ENCODE measurements at regions not wholly inside any gene's neighbourhood (a gene's known extent, or its start where the extent isn't known, plus 50 kb on each side); places are given as distances from the start of the nearest gene placed in this dataset.

DNA sequence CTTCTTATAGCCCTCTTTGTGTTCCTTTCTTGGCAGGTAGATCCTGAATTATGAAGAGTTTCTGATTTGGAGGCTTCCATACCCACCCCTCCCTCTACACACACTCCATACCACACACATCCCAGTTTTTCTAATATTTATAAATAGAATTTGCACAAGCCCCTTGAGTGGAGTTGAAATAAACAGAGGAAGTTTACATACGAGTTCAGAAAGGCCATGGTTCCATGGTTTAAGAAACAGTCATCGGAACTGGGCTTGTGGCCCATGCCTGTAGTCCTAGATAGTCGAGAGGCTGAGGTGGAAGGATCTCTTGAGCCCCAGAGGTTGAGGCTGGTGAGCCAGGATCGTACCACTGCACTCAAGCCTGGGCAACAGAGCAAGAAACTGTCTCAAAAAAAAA lies 62.7 kb upstream of the TANC1 start:
- Histone ChIP-seq H3K27ac (no peak overlapping the region), H3K36me3 (no peaks in the 10 kb centered on the region), H3K9me3 (ENCODE audit: severe bottlenecking) (no peaks in the 10 kb centered on the region), H3K27me3 (ENCODE audit: insufficient read depth, low read depth, severe bottlenecking) (no peaks in the 10 kb centered on the region), H3K4me3 (ENCODE audit: low read depth, low read length) (no peak overlapping the region)
- TF ChIP-seq, protein P1, sequence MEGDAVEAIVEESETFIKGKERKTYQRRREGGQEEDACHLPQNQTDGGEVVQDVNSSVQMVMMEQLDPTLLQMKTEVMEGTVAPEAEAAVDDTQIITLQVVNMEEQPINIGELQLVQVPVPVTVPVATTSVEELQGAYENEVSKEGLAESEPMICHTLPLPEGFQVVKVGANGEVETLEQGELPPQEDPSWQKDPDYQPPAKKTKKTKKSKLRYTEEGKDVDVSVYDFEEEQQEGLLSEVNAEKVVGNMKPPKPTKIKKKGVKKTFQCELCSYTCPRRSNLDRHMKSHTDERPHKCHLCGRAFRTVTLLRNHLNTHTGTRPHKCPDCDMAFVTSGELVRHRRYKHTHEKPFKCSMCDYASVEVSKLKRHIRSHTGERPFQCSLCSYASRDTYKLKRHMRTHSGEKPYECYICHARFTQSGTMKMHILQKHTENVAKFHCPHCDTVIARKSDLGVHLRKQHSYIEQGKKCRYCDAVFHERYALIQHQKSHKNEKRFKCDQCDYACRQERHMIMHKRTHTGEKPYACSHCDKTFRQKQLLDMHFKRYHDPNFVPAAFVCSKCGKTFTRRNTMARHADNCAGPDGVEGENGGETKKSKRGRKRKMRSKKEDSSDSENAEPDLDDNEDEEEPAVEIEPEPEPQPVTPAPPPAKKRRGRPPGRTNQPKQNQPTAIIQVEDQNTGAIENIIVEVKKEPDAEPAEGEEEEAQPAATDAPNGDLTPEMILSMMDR (IDR thresholded peaks at IDR 0.05; ENCODE audit: low read depth, low read length): no peak
- DNase-seq: no peak

- no peaks in the 10 kb centered on the region for H3K36me3 ChIP-seq
- no peaks in the 10 kb centered on the region for H3K9me3 ChIP-seq (ENCODE audit: severe bottlenecking)
- TF ChIP-seq, protein P1 (IDR thresholded peaks at IDR 0.05; ENCODE audit: low read depth, low read length): no peak
- no peak overlapping the region for H3K4me3 ChIP-seq (ENCODE audit: low read depth, low read length)
- no peaks in the 10 kb centered on the region for H3K27me3 ChIP-seq (ENCODE audit: insufficient read depth, low read depth, severe bottlenecking)
- H3K27ac ChIP-seq: no peak overlapping the region
- DNase-seq: no peak
These were observed 60.4 kb upstream of the TANC1 start for GRCh38 chr2:158907926-158908456.

GRCh38 chr2:158912112-158912511 lies 56.3 kb upstream of the TANC1 start:
- Histone ChIP-seq H3K27me3 (ENCODE audit: insufficient read depth, low read depth, severe bottlenecking) (no peaks in the 10 kb centered on the region), H3K27ac (no peak overlapping the region), H3K36me3 (no peaks in the 10 kb centered on the region), H3K9me3 (ENCODE audit: severe bottlenecking) (no peaks in the 10 kb centered on the region), H3K4me3 (ENCODE audit: low read depth, low read length) (no peak overlapping the region)
- TF ChIP-seq, protein P1 (IDR thresholded peaks at IDR 0.05; ENCODE audit: low read depth, low read length): no peak
- no peak for DNase-seq

DNA sequence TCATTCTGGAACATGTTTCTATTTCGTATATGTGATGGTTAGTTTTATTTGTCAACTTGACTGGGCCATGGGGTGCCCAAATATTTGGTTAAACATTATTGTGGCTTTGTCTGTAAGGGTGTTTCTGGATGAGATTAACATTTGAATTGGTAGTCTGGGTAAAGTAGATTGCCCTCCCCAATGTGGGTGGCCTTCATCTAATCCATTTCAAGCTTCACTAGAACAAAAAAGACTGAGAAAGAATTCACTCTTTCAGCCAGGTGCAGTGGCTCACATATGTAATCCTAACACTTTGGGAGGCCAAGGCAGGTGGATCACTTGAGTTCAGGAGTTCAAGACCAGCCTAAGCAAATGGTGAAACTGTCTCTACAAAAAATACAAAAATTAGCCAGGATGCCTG lies 55.7 kb upstream of the TANC1 start:
- Histone ChIP-seq H3K27me3 (ENCODE audit: insufficient read depth, low read depth, severe bottlenecking) (no peaks in the 10 kb centered on the region), H3K36me3 (no peaks in the 10 kb centered on the region), H3K4me3 (ENCODE audit: low read depth, low read length) (no peak overlapping the region), H3K27ac (no peak overlapping the region), H3K9me3 (ENCODE audit: severe bottlenecking) (no peaks in the 10 kb centered on the region)
- no peak for DNase-seq
- TF ChIP-seq, protein P1 (IDR thresholded peaks at IDR 0.05; ENCODE audit: low read depth, low read length): no peak

- Histone ChIP-seq H3K27me3 (ENCODE audit: insufficient read depth, low read depth, severe bottlenecking) (no peaks in the 10 kb centered on the region), H3K4me3 (ENCODE audit: low read depth, low read length) (no peak overlapping the region)
- TF ChIP-seq, protein P1 (IDR thresholded peaks at IDR 0.05; ENCODE audit: low read depth, low read length): no peak
These were observed 54.4 kb upstream of the TANC1 start for GRCh38 chr2:158914066-158914465.

GRCh38 chr2:158914731-158915130 lies 53.7 kb upstream of the TANC1 start:
- TF ChIP-seq, protein P1 (IDR thresholded peaks at IDR 0.05; ENCODE audit: low read depth, low read length): no peak
- DNase-seq: no peak
- no peaks in the 10 kb centered on the region for H3K36me3 ChIP-seq
- H3K27ac ChIP-seq: no peak overlapping the region
- no peak overlapping the region for H3K4me3 ChIP-seq (ENCODE audit: low read depth, low read length)
- H3K27me3 ChIP-seq (ENCODE audit: insufficient read depth, low read depth, severe bottlenecking): no peaks in the 10 kb centered on the region
- no peaks in the 10 kb centered on the region for H3K9me3 ChIP-seq (ENCODE audit: severe bottlenecking)

More at GRCh38 chr2:158914066-158914465, 54.4 kb upstream of the TANC1 start:
- DNase-seq: no peak
- H3K27ac ChIP-seq: no peak overlapping the region
- no peaks in the 10 kb centered on the region for H3K36me3 ChIP-seq
- no peaks in the 10 kb centered on the region for H3K9me3 ChIP-seq (ENCODE audit: severe bottlenecking)

All from WERI-Rb-1 (cell line).